GM18517 (cell line): ENCODE measurements at regions not wholly inside any gene's neighbourhood (a gene's known extent, or its start where the extent isn't known, plus 50 kb on each side); places are given as distances from the start of the nearest gene placed in this dataset.
"Not testable (repeated sequence)": the region's sequence is repeated elsewhere in the genome, so short reads cannot be mapped to it uniquely, and the experiment has no call there.

ENCODE experiments used
- ATAC-seq: cut with Tn5 transposase; IDR thresholded peaks from one replicate; pipeline ENCODE4 v1.9.1; 2021; ENCODE audit warnings: mild to moderate bottlenecking, moderate library complexity; ENCODE audit not compliant: unreplicated experiment

GRCh38 chr4:126856906-126857305 lies 775.9 kb upstream of the INTU start:
- no peak for ATAC-seq

DNA sequence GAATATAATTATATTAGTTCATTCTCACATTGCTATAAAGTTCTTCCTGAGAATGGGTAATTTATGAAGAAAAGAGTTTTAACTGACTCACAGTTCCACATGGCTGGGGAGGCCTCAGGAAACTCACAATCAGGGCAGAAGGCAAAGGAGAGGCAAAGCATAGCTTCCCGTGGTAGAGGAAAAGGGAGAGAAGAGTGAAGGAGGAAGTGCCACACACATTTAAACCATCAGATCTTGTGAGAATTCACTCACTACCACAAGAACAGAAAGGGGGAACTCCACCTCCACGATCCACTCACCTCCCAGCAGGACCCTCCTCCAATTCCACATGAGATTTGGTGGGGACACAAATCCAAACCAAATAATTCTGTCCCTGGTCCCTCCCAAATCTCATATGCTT lies 773.4 kb upstream of the INTU start:
- no peak for ATAC-seq

GRCh38 chr4:126859872-126860271 lies 772.9 kb upstream of the INTU start:
- ATAC-seq = no peak

- no peak for ATAC-seq
These were observed 772.4 kb upstream of the INTU start for GRCh38 chr4:126860308-126860707.

DNA sequence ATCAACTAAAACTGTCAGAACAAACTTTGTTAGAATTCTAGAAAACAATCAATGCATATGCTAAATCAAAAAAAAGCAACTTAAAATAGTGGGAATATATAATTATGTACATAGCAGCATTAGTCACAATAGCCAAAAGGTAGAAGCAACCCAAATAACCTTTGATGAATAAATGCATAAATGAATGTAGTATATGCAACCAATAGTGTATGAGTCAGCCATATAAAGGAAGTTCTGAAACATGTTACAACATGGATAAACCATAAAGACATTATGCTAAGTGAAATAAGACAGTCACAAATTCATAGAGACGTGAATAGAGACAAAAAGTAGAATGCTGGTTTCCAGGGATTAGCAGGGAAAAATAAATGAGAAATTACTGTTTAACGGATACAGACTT lies 762.8 kb upstream of the INTU start:
- ATAC-seq = no peak

GRCh38 chr4:126871810-126872209 lies 760.9 kb upstream of the INTU start:
- no peak for ATAC-seq

DNA sequence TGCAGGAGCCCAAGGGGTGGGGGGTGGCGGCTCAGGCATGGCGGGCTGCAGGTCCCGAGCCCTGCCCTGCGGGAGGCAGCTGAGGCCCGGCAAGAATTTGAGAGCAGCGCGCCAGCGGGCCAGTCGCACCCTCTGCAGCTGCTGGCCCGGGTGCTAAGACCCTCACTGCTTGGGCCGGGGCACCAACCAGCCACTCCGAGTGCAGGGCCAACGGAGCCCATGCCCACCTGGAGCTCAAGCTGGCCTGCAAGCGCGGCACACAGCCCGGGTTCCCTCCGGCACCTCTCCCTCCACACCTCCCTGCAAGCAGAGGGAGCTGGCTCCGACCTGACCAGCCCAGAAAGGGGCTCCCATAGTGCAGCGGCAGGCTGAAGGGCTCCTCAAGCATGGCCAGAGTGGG lies 758.2 kb upstream of the INTU start:
- no peak for ATAC-seq

- no peak for ATAC-seq
These were observed 743.8 kb upstream of the INTU start for GRCh38 chr4:126888968-126889367.

GRCh38 chr4:126890383-126890782 lies 742.4 kb upstream of the INTU start:
- no peak for ATAC-seq

DNA sequence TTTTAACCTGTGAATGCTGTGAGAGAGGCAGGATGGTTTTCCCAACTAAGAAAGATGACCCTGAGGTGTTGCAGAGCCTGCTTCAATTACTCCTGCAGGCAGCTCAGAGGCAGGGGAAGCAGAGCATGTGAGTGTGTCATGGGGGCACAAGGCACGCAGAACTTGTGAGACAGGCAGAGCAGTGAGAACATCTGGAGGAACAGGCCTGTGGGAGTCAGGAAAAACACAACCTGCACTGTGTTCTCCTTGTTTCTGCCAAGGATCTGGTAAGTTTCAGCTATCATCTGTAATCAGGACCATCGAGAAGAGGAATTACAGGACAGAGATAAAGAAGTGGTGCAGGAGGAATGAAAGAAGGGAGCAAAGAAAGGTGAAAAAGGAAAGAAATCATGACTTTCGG lies 741.8 kb upstream of the INTU start:
- no peak for ATAC-seq

DNA sequence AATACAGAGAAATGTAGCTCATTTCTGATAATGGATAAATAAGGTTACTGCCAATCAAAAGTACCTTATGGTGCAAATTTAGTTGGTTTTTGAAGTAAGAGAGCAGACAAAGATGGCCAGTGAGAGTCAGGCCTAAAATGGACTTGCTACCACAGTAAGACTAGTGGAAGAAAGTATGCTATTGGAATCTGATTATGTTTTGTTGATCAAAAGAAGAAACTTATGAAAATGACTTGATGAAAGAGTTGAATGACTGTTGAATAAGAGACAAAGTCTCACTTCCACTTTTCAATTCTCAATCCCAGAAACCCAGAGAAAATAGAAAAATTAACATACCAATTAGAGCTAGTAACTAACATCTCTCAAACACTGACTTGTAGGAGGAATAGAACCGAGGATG lies 737.8 kb upstream of the INTU start:
- no peak for ATAC-seq

- no peak for ATAC-seq
These were observed 736.7 kb upstream of the INTU start for GRCh38 chr4:126895988-126896570.

GRCh38 chr4:126897038-126897437 lies 735.7 kb upstream of the INTU start:
- ATAC-seq = no peak

DNA sequence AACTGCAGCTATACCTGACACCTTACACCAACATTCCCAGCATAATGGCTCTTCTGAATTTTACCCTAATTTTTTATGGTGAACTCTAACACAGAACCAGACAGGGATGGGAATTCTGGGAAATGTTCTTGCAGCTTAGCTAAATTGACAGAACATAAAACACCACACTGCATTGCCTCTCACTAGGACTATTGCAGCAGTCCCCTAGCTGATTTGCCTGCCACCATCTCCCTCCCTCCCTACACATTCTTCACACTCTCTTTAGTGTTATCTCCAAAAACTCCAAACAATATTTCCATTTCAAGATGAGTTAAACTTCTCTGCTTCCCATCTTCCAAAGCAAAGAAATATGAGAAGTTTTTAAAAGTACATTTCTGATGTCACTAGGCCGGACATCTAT lies 733.9 kb upstream of the INTU start:
- ATAC-seq = no peak

- no peak for ATAC-seq
These were observed 733.4 kb upstream of the INTU start for GRCh38 chr4:126899331-126899801.

GRCh38 chr4:126906466-126906865 lies 726.3 kb upstream of the INTU start:
- ATAC-seq = no peak

DNA sequence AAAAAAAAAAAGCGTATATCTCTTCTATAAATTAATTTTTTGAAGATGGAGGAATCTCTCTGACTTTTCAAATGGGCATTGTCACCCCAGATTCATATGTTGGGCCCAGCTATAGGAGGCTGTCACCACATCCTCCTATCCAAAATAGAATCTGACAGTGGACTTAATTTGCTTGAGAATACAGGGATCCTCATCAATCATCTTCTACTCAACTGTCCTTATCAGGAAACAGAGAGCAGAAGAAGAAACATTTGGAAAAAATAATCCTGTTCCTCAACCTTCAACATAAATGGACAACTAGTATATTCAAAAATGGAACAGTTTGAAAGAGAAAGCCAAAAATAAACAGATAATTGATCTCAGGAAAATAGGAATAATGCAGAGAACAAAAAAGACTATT lies 725.4 kb upstream of the INTU start:
- ATAC-seq = no peak

DNA sequence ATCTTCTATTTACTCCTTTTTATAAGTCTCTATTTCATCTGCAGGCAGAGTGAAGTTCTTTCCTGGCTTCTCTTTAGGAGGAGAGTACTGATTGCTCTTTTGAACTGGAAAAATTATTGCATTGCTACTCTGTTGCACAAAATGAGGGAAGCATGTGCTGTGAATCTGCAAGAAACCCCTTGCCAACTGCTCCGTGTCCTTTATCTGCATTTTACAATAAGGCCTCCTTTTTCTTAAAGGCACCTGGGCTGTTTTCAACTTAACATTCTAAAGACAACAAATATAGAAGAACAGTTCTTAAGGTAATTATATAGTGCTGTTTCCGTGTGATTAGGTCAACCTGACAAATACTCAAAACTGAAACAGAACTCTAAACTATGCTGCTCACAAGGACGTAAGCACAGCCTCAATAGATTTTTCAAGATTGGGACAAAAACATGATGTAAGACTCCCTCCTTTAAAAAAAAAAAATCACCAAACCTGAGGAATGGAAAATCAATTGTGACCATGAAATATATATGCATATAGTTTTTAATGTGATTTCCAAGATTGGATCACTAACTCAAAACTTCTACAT lies 716.6 kb upstream of the INTU start:
- no peak for ATAC-seq

DNA sequence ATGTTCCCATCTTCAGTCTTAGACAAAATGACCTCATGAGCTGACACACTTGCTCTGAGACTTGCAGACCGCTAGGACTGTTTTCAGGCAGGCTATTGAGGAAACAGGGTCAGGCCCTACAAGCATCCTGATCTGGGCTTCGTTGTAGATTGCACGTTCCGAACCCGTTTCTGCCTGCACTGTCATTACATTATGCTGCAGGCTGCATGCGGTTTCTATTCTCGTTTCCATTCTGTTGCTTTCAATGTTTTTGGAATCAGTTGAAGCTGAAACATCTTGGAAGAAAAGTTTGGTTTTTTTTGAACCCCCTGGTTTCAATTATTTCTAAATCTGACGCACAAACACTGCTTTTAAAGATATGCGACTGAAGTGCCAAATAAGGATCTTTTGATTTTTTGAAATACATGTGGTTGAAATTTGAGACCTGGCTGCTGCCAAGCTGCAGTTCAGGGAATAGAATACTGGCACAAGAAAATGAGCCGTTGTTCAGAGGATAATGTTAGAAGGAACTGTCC lies 716.1 kb upstream of the INTU start:
- no peak for ATAC-seq

- not testable (repeated sequence) for ATAC-seq
These were observed 710.3 kb upstream of the INTU start for GRCh38 chr4:126922328-126922938.

- ATAC-seq = no peak
These were observed 708.5 kb upstream of the INTU start for GRCh38 chr4:126924237-126924636.

DNA sequence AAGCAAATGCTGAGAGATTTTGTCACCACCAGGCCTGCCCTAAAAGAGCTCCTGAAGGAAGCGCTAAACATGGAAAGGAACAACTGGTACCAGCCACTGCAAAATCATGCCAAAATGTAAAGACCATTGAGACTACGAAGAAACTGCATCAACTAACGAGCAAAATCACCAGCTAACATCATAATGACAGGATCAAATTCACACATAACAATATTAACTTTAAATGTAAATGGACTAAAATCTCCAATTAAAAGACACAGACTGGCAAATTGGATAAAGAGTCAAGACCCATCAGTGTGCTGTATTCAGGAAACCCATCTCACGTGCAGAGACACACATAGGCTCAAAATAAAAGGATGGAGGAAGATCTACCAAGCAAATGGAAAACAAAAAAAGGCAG lies 702.7 kb upstream of the INTU start:
- ATAC-seq = not testable (repeated sequence)
